ENCODE measurements at regions not wholly inside any gene's neighbourhood (a gene's known extent, or its start where the extent isn't known, plus 50 kb on each side); places are given as distances from the start of the nearest gene placed in this dataset.

DNA sequence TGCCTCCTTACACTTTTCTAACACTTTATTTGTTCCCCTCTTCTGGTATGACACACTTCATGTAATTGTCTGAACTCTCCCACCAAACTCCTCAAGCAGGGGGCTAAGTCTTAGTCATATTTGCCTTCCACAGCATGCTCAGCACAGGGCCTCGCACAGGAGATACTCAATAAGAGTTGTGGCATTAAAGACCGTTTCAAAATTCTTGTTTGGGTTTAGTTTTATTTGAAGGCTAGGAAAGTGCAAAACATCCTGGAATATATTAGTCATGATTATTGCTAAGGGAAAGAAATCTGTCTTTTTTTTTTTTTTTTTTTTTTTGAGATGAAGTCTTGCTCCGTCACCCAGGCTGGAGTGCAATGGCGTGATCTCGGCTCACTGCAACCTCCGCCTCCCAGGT is 137.6 kb upstream of the ECI2 start:
- TF ChIP-seq, protein P1, sequence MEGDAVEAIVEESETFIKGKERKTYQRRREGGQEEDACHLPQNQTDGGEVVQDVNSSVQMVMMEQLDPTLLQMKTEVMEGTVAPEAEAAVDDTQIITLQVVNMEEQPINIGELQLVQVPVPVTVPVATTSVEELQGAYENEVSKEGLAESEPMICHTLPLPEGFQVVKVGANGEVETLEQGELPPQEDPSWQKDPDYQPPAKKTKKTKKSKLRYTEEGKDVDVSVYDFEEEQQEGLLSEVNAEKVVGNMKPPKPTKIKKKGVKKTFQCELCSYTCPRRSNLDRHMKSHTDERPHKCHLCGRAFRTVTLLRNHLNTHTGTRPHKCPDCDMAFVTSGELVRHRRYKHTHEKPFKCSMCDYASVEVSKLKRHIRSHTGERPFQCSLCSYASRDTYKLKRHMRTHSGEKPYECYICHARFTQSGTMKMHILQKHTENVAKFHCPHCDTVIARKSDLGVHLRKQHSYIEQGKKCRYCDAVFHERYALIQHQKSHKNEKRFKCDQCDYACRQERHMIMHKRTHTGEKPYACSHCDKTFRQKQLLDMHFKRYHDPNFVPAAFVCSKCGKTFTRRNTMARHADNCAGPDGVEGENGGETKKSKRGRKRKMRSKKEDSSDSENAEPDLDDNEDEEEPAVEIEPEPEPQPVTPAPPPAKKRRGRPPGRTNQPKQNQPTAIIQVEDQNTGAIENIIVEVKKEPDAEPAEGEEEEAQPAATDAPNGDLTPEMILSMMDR (IDR thresholded peaks at IDR 0.05), result no peak
- TF ChIP-seq POLR2A (IDR thresholded peaks at IDR 0.05), result no peak

All from body of pancreas (tissue), 4 donors.